Fibroblast of lung (primary cell): ENCODE measurements at regions not wholly inside any gene's neighbourhood (a gene's known extent, or its start where the extent isn't known, plus 50 kb on each side); places are given as distances from the start of the nearest gene placed in this dataset.

Experiments
- DNase-seq, 2 donors: peaks; one replicate each; pipeline versions ENCODE4 v3.0.0 to v3.0.0-alpha.2; 2010; ENCODE audit warnings: low read depth in 2 of 2
- H2AFZ ChIP-seq: 2 replicates; pipeline ENCODE4 v1.5.1; 2012; ENCODE audit warnings: low read length, control low read depth, inconsistent platforms
- H3K27ac ChIP-seq: 2 replicates; pipeline ENCODE4 v1.5.1; 2011; ENCODE audit warnings: low read length, control low read depth; ENCODE audit not compliant: insufficient read depth
- H3K27me3 ChIP-seq: 2 replicates; pipeline ENCODE4 v1.5.1; 2011; ENCODE audit warnings: mild to moderate bottlenecking, low read length; ENCODE audit not compliant: control insufficient read depth, insufficient read depth
- H3K36me3 ChIP-seq: 2 replicates; pipeline ENCODE4 v1.5.1; 2011; ENCODE audit warnings: low read length; ENCODE audit not compliant: control insufficient read depth, insufficient read depth
- H3K4me1 ChIP-seq: 2 replicates; pipeline ENCODE4 v1.5.1; 2011; ENCODE audit warnings: low read length; ENCODE audit not compliant: control insufficient read depth, insufficient read depth; ENCODE audit errors: extremely low read depth
- H3K4me2 ChIP-seq: 2 replicates; pipeline ENCODE4 v1.5.1; 2011; ENCODE audit warnings: low read length, control low read depth; ENCODE audit not compliant: insufficient read depth; ENCODE audit errors: extremely low read depth
- H3K4me3 ChIP-seq, 4 experiments: fragments of 200-600 bp in 1 of 4; sonication (generic) in 1 of 4; replicated peaks in 1 of 4; 2 replicates each; pipeline ENCODE4 v1.5.1; 2011 to 2016; ENCODE audit warnings: low read length in 4 of 4, low read depth in 3 of 4, mild to moderate bottlenecking in 3 of 4, control low read depth in 2 of 4, inconsistent platforms in 1 of 4, mixed read lengths in 1 of 4; ENCODE audit not compliant: insufficient read depth in 1 of 4; ENCODE audit errors: control extremely low read depth in 1 of 4
- H3K79me2 ChIP-seq: 2 replicates; pipeline ENCODE4 v1.5.1; 2012; ENCODE audit warnings: mild to moderate bottlenecking, low read length, inconsistent platforms; ENCODE audit not compliant: control insufficient read depth, insufficient read depth
- H3K9ac ChIP-seq: 2 replicates; pipeline ENCODE4 v1.5.1; 2011; ENCODE audit warnings: mild to moderate bottlenecking, low read length, control low read depth; ENCODE audit not compliant: insufficient read depth
- H3K9me3 ChIP-seq: 2 replicates; pipeline ENCODE4 v1.5.1; 2012; ENCODE audit warnings: low read depth, low read length; ENCODE audit not compliant: control insufficient read depth, insufficient read depth
- H4K20me1 ChIP-seq: 2 replicates; pipeline ENCODE4 v1.5.1; 2011; ENCODE audit warnings: low read length; ENCODE audit not compliant: control insufficient read depth, insufficient read depth; ENCODE audit errors: extremely low read depth
- EZH2 ChIP-seq: IDR thresholded peaks from 2 replicates; pipeline ENCODE4 v1.5.1; 2012; ENCODE audit warnings: low read length, control low read depth, mild to moderate bottlenecking; ENCODE audit errors: missing control alignments
- TF ChIP-seq, protein P1 (sequence below), 2 donors: IDR thresholded peaks in 1 of 2; conservative IDR thresholded peaks in 1 of 2; 1 replicate in 1 of 2; 2 replicates in 1 of 2; pipeline ENCODE4 v1.5.1; 2011 to 2012; ENCODE audit warnings: low read length in 2 of 2, control low read depth in 1 of 2, inconsistent platforms in 1 of 2, low read depth in 1 of 2, mild to moderate bottlenecking in 1 of 2

DNA sequence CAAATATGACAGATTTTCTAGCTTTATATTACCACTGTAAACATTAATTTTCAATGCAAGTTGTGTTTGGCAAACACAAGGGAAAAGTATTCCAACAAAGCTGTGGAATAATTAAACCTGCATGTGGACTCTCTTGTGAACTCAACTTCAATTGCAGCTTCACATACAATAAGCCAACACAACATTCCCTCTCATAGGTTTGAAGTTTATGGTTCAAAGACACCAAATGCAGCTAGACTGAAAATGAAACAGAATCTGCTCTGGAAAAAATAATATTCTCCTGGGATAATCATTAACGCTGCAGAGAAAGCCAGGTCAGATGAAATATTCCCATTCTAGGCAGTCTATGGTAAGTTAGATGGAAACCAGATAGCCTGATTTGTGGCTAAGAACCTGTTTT lies 105.8 kb upstream of the VIPR2 start:
- TF ChIP-seq, protein P1, sequence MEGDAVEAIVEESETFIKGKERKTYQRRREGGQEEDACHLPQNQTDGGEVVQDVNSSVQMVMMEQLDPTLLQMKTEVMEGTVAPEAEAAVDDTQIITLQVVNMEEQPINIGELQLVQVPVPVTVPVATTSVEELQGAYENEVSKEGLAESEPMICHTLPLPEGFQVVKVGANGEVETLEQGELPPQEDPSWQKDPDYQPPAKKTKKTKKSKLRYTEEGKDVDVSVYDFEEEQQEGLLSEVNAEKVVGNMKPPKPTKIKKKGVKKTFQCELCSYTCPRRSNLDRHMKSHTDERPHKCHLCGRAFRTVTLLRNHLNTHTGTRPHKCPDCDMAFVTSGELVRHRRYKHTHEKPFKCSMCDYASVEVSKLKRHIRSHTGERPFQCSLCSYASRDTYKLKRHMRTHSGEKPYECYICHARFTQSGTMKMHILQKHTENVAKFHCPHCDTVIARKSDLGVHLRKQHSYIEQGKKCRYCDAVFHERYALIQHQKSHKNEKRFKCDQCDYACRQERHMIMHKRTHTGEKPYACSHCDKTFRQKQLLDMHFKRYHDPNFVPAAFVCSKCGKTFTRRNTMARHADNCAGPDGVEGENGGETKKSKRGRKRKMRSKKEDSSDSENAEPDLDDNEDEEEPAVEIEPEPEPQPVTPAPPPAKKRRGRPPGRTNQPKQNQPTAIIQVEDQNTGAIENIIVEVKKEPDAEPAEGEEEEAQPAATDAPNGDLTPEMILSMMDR (conservative IDR thresholded peaks at IDR 0.05 in 1 of 2, IDR thresholded peaks at IDR 0.05 in 1 of 2; ENCODE audit: low read depth in 1 of 2, low read length in 2 of 2), result no peak
- no peak for TF ChIP-seq EZH2
- Histone ChIP-seq H3K4me1 (no peaks in the 10 kb centered on the region), H3K27ac (no peak overlapping the region), H4K20me1 (no peaks in the 10 kb centered on the region), H3K4me3 (no peak overlapping the region), H3K9me3 (no peaks in the 10 kb centered on the region), H3K36me3 (no peaks in the 10 kb centered on the region), H2AFZ (no peak overlapping the region), H3K4me2 (no peak overlapping the region), H3K79me2 (no peaks in the 10 kb centered on the region), H3K27me3 (no peaks in the 10 kb centered on the region), H3K9ac (no peak overlapping the region)
- DNase-seq, result no peak

DNA sequence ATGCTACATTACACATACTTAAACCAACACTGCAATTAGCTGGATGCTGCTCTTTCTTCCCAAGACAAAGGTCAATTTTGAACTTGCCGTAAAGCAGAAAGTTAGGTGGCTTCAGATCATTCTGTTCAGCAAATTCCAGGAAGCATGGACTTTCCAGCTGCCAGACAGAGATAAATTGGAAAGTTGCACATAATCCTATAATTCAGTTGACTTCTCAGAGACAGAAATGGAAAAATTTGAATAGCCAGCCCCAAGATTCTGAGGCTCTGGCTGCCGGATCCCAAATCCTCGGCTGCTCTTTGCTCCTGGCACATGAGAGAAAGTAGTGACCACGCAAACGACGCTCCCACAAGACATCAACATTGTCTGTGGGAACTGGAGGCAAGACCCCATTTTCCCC lies 105.0 kb upstream of the VIPR2 start:
- H3K27me3 ChIP-seq, result no peaks in the 10 kb centered on the region
- H4K20me1 ChIP-seq, result no peaks in the 10 kb centered on the region
- no peak overlapping the region for H3K4me3 ChIP-seq

DNA sequence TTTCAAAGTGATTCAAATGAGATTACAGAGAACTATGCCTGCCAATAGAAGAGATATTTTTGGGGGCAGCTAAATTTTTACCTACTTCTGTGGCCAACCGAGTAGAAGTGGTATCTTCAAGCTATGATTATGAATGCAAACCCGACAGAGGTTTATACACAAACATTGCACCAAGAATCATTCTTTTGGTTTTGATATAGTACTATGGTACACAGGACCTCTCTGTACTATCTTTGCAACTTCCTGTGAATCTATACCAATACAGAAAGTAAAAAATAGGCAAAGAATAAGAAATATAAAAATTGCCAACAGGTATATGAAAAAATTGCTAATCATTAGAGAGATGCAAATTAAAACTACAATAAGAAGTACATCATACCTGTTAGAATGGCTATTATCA lies 103.2 kb upstream of the VIPR2 start:
- H3K36me3 ChIP-seq, result no peaks in the 10 kb centered on the region
- H3K4me3 ChIP-seq, result no peak overlapping the region
- H3K27me3 ChIP-seq, result no peaks in the 10 kb centered on the region
- no peak for DNase-seq
- H2AFZ ChIP-seq, result no peak overlapping the region
- H3K27ac ChIP-seq, result no peak overlapping the region
- H4K20me1 ChIP-seq, result no peaks in the 10 kb centered on the region
- no peak overlapping the region for H3K9ac ChIP-seq
- no peaks in the 10 kb centered on the region for H3K79me2 ChIP-seq
- H3K9me3 ChIP-seq, result no peaks in the 10 kb centered on the region
- TF ChIP-seq EZH2, result no peak
- TF ChIP-seq, protein P1 (conservative IDR thresholded peaks at IDR 0.05 in 1 of 2, IDR thresholded peaks at IDR 0.05 in 1 of 2; ENCODE audit: low read depth in 1 of 2, low read length in 2 of 2), result no peak
- no peaks in the 10 kb centered on the region for H3K4me1 ChIP-seq
- H3K4me2 ChIP-seq, result no peak overlapping the region

More for the DNA sequence above, 105.0 kb upstream of the VIPR2 start:
- Histone ChIP-seq H3K4me1 (no peaks in the 10 kb centered on the region), H3K79me2 (no peaks in the 10 kb centered on the region), H3K9me3 (no peaks in the 10 kb centered on the region), H3K27ac (no peak overlapping the region), H3K36me3 (no peaks in the 10 kb centered on the region), H2AFZ (no peak overlapping the region), H3K9ac (no peak overlapping the region), H3K4me2 (no peak overlapping the region)
- TF ChIP-seq, protein P1 (conservative IDR thresholded peaks at IDR 0.05 in 1 of 2, IDR thresholded peaks at IDR 0.05 in 1 of 2; ENCODE audit: low read depth in 1 of 2, low read length in 2 of 2), result no peak
- TF ChIP-seq EZH2, result no peak
- no peak for DNase-seq
